ENCODE measurements at regions not wholly inside any gene's neighbourhood (a gene's known extent, or its start where the extent isn't known, plus 50 kb on each side); places are given as distances from the start of the nearest gene placed in this dataset.

GRCh38 chr9:129357773-129358245 lies 179.7 kb upstream of the IER5L start:
- no TSS peak for BruUV-seq (replicated peaks)
- Histone ChIP-seq H3K79me2 (ENCODE audit: low read depth) (no peaks in the 10 kb centered on the region), H3K9me2 (ENCODE audit: insufficient read depth) (no peaks in the 10 kb centered on the region), H3K36me3 (ENCODE audit: low read depth) (no peaks in the 10 kb centered on the region), H3F3A (ENCODE audit: insufficient read depth, low read depth) (peaks cover 19% of the 10 kb centered on the region), H3K27me3 (ENCODE audit: insufficient read depth, low read depth) (no peaks in the 10 kb centered on the region), H3K4me2 (no peak overlapping the region), H3K27ac (no peak overlapping the region), H2AFZ (no peak overlapping the region), H4K20me1 (ENCODE audit: insufficient read depth) (no peaks in the 10 kb centered on the region), H3K4me3 (no peak overlapping the region), H3K4me1 (replicated peaks; ENCODE audit: insufficient read depth) (peaks cover 19% of the 10 kb centered on the region), H3K9me3 (ENCODE audit: insufficient read depth, low read depth) (no peaks in the 10 kb centered on the region)
- intact Hi-C loops (cut with micrococcal nuclease; ENCODE audit: unreplicated experiment): no loop called here
- ChIA-PET CTCF (no interaction called here), POLR2A (ENCODE audit: unreplicated experiment) (no interaction called here)
- DNase-seq: no peak
- TF ChIP-seq EZH2 (IDR thresholded peaks at IDR 0.05; ENCODE audit: low read depth): no peak
- TF ChIP-seq, protein P1, sequence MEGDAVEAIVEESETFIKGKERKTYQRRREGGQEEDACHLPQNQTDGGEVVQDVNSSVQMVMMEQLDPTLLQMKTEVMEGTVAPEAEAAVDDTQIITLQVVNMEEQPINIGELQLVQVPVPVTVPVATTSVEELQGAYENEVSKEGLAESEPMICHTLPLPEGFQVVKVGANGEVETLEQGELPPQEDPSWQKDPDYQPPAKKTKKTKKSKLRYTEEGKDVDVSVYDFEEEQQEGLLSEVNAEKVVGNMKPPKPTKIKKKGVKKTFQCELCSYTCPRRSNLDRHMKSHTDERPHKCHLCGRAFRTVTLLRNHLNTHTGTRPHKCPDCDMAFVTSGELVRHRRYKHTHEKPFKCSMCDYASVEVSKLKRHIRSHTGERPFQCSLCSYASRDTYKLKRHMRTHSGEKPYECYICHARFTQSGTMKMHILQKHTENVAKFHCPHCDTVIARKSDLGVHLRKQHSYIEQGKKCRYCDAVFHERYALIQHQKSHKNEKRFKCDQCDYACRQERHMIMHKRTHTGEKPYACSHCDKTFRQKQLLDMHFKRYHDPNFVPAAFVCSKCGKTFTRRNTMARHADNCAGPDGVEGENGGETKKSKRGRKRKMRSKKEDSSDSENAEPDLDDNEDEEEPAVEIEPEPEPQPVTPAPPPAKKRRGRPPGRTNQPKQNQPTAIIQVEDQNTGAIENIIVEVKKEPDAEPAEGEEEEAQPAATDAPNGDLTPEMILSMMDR (conservative IDR thresholded peaks at IDR 0.05): no peak

DNA sequence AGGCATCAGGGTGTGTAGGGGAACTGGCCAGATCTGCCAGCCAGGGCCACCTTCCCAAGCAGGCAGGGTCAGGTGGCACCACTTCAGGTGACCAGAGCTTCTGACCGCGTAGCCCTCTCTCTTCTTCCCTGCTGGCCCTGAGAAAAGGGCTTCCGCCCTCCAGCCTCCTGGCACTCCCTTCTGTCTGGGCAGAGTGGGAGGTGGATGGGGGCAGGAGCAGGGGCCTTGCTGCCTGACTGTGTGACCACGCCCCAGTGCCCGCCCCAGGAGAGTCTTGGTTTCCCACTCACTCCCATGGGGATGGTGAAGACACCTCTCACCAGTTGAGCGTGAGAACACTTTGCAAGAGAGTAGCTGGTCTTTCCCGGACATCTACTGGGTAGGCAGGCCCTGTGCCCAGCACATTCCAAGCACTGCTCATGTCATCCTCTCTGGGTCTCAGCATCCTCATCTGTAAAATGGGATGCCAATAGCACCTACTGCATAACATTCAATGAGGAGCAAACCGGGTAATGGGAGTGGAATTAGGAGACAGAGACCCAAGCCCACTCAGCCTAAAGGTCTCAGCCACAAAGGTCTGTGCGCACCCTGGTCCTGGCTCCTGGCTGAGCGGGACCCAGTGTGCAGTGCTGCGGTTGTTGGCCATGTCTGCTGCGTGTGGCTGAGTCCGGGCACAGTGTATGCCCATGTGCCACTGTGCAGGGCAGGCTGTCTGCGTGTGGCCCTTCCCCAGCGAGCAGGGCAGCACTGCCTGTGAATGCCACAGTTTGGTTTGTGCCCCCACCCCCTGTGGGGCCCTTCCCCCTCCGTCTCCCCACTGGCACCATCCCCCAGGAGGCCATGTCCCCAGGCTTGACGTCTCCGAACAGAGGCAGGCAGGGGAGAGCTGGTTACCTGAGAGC lies 179.1 kb upstream of the IER5L start:
- BruUV-seq (replicated peaks): no TSS peak
- intact Hi-C loops (cut with micrococcal nuclease; ENCODE audit: unreplicated experiment): no loop called here
- ChIA-PET POLR2A (ENCODE audit: unreplicated experiment) (no interaction called here), CTCF (no interaction called here)
- H4K20me1 ChIP-seq (ENCODE audit: insufficient read depth): no peaks in the 10 kb centered on the region
- DNase-seq: no peak
- no peaks in the 10 kb centered on the region for H3K27me3 ChIP-seq (ENCODE audit: insufficient read depth, low read depth)
- TF ChIP-seq, protein P1 (conservative IDR thresholded peaks at IDR 0.05): no peak
- no peak for TF ChIP-seq EZH2 (IDR thresholded peaks at IDR 0.05; ENCODE audit: low read depth)
- H3K4me3 ChIP-seq: no peak overlapping the region
- no peaks in the 10 kb centered on the region for H3K9me2 ChIP-seq (ENCODE audit: insufficient read depth)
- peaks cover 16% of the 10 kb centered on the region for H3F3A ChIP-seq (ENCODE audit: insufficient read depth, low read depth)
- no peak overlapping the region for H3K4me2 ChIP-seq
- H3K79me2 ChIP-seq (ENCODE audit: low read depth): no peaks in the 10 kb centered on the region
- no peak overlapping the region for H3K27ac ChIP-seq
- no peaks in the 10 kb centered on the region for H3K36me3 ChIP-seq (ENCODE audit: low read depth)
- no peak overlapping the region for H2AFZ ChIP-seq
- peaks cover 13% of the 10 kb centered on the region for H3K4me1 ChIP-seq (replicated peaks; ENCODE audit: insufficient read depth)
- no peaks in the 10 kb centered on the region for H3K9me3 ChIP-seq (ENCODE audit: insufficient read depth, low read depth)

GRCh38 chr9:129355631-129356030 lies 177.6 kb upstream of the IER5L start:
- Histone ChIP-seq H3K9me3 (ENCODE audit: insufficient read depth, low read depth) (no peaks in the 10 kb centered on the region), H3K27ac (no peak overlapping the region), H3K36me3 (ENCODE audit: low read depth) (no peaks in the 10 kb centered on the region), H3K27me3 (ENCODE audit: insufficient read depth, low read depth) (no peaks in the 10 kb centered on the region), H3K4me3 (no peak overlapping the region), H3K79me2 (ENCODE audit: low read depth) (no peaks in the 10 kb centered on the region), H3K4me1 (replicated peaks; ENCODE audit: insufficient read depth) (peaks cover 5% of the 10 kb centered on the region; the same call in 1 of the 2 replicates), H3F3A (ENCODE audit: insufficient read depth, low read depth) (peaks cover 4% of the 10 kb centered on the region; the same call in 1 of the 2 replicates), H3K9me2 (ENCODE audit: insufficient read depth) (no peaks in the 10 kb centered on the region), H3K4me2 (no peak overlapping the region), H4K20me1 (ENCODE audit: insufficient read depth) (no peaks in the 10 kb centered on the region), H2AFZ (no peak overlapping the region)
- no peak for DNase-seq
- ChIA-PET CTCF (no interaction called here), POLR2A (ENCODE audit: unreplicated experiment) (no interaction called here)
- no peak for TF ChIP-seq EZH2 (IDR thresholded peaks at IDR 0.05; ENCODE audit: low read depth)
- TF ChIP-seq, protein P1 (conservative IDR thresholded peaks at IDR 0.05): no peak
- intact Hi-C loops (cut with micrococcal nuclease; ENCODE audit: unreplicated experiment): no loop called here
- BruUV-seq (replicated peaks): no TSS peak
